Activated B cell treated with CpG ODN at 0.5 μM for 24 hours (primary cell): ENCODE measurements at regions not wholly inside any gene's neighbourhood (a gene's known extent, or its start where the extent isn't known, plus 50 kb on each side); places are given as distances from the start of the nearest gene placed in this dataset.
"Not testable (repeated sequence)": the region's sequence is repeated elsewhere in the genome, so short reads cannot be mapped to it uniquely, and the experiment has no call there.

Experiments
- ATAC-seq: fragments of 200-7000 bp; cut with Tn5 transposase; one replicate; pipeline ENCODE4 v1.10.0; 2021; ENCODE audit warnings: low read depth, mild to moderate bottlenecking, moderate library complexity
- CTCF ChIA-PET: fragments of 350-600 bp; sonication (Branson Sonifier 250); formaldehyde crosslinking; loops from one replicate; lab custom pipeline; 2021; ENCODE audit warnings: antibody characterized with exemption; lab: Charles Lee
- POLR2A ChIA-PET: fragments of 350-600 bp; sonication (Branson Sonifier 250); formaldehyde crosslinking; loops from one replicate; lab custom pipeline; 2021; ENCODE audit warnings: antibody characterized with exemption; lab: Charles Lee
- DNase-seq: peaks from one replicate; pipeline ENCODE4 v3.0.0; 2022
- H3K27ac Mint-ChIP-seq: one replicate; pipeline ENCODE4 v1.8.0; 2020; ENCODE audit warnings: mixed read lengths
- H3K27me3 Mint-ChIP-seq: one replicate; pipeline ENCODE4 v1.8.0; 2021; ENCODE audit warnings: mixed read lengths
- H3K36me3 Mint-ChIP-seq: one replicate; pipeline ENCODE4 v1.8.0; 2021; ENCODE audit warnings: low read depth, mixed read lengths
- H3K4me1 Mint-ChIP-seq: one replicate; pipeline ENCODE4 v1.8.0; 2021; ENCODE audit warnings: mixed read lengths
- H3K4me3 Mint-ChIP-seq: one replicate; pipeline ENCODE4 v1.8.0; 2020; ENCODE audit warnings: mild to moderate bottlenecking, mixed read lengths
- H3K9me3 Mint-ChIP-seq: one replicate; pipeline ENCODE4 v1.8.0; 2020; ENCODE audit warnings: mixed read lengths
- CTCF ChIP-seq: fragments of 200-600 bp; IDR thresholded peaks from one replicate; pipeline ENCODE4 v1.8.0; 2022; ENCODE audit warnings: antibody characterized with exemption, mild to moderate bottlenecking
- intact Hi-C: fragments of 100-400 bp; cut with micrococcal nuclease; formaldehyde crosslinking; loops from one replicate; pipeline ENCODE4 v1.15.1; 2024

- CTCF ChIA-PET, result no interaction called here
- H3K36me3 Mint-ChIP-seq, result no peaks in the 10 kb centered on the region
- H3K27me3 Mint-ChIP-seq, result no peaks in the 10 kb centered on the region
- H3K4me3 Mint-ChIP-seq, result no peak overlapping the region
- POLR2A ChIA-PET, result no interaction called here
- no peak overlapping the region for H3K27ac Mint-ChIP-seq
- ATAC-seq (no peak), DNase-seq (no peak)
- intact Hi-C loops, result no loop called here
- no peaks in the 10 kb centered on the region for H3K4me1 Mint-ChIP-seq
- H3K9me3 Mint-ChIP-seq, result peaks cover 6% of the 10 kb centered on the region
- TF ChIP-seq CTCF, result no peak
Measured at GRCh38 chr3:166696103-166696502, 684.0 kb downstream of the ZBBX start.

- ChIA-PET CTCF (no interaction called here), POLR2A (no interaction called here)
- no peaks in the 10 kb centered on the region for H3K27me3 Mint-ChIP-seq
- H3K36me3 Mint-ChIP-seq, result no peaks in the 10 kb centered on the region
- no peak for TF ChIP-seq CTCF
- DNase-seq, result no peak
- ATAC-seq, result no peak
- no peak overlapping the region for H3K4me3 Mint-ChIP-seq
- no peaks in the 10 kb centered on the region for H3K4me1 Mint-ChIP-seq
- peaks cover 4% of the 10 kb centered on the region for H3K9me3 Mint-ChIP-seq
- no peak overlapping the region for H3K27ac Mint-ChIP-seq
- intact Hi-C loops, result no loop called here
Measured at GRCh38 chr3:166688665-166689064, 691.4 kb downstream of the ZBBX start.

- Mint-ChIP-seq H3K9me3 (peaks cover 1% of the 10 kb centered on the region), H3K4me3 (no peak overlapping the region), H3K36me3 (no peaks in the 10 kb centered on the region), H3K27ac (no peak overlapping the region), H3K4me1 (no peaks in the 10 kb centered on the region), H3K27me3 (no peaks in the 10 kb centered on the region)
- DNase-seq (no peak), ATAC-seq (no peak)
- ChIA-PET POLR2A (no interaction called here), CTCF (no interaction called here)
- no peak for TF ChIP-seq CTCF
- intact Hi-C loops, result no loop called here
Measured at GRCh38 chr3:166685246-166685645, 694.9 kb downstream of the ZBBX start.

GRCh38 chr3:166684077-166684476, 696.0 kb downstream of the ZBBX start:
- H3K4me3 Mint-ChIP-seq, H3K36me3 Mint-ChIP-seq, intact Hi-C loops, DNase-seq, H3K4me1 Mint-ChIP-seq, POLR2A ChIA-PET, H3K27ac Mint-ChIP-seq, CTCF ChIA-PET, H3K27me3 Mint-ChIP-seq, H3K9me3 Mint-ChIP-seq, ATAC-seq: not testable (repeated sequence)

GRCh38 chr3:166669781-166670180, 710.3 kb downstream of the ZBBX start:
- no peak overlapping the region for H3K27ac Mint-ChIP-seq
- no peak for TF ChIP-seq CTCF
- no peak overlapping the region for H3K4me3 Mint-ChIP-seq
- H3K4me1 Mint-ChIP-seq, result no peaks in the 10 kb centered on the region
- no peak for ATAC-seq
- intact Hi-C loops, result no loop called here
- H3K36me3 Mint-ChIP-seq, result no peaks in the 10 kb centered on the region
- H3K27me3 Mint-ChIP-seq, result no peaks in the 10 kb centered on the region
- POLR2A ChIA-PET, result no interaction called here
- CTCF ChIA-PET, result no interaction called here
- no peak for DNase-seq
- peaks cover 7% of the 10 kb centered on the region for H3K9me3 Mint-ChIP-seq

GRCh38 chr3:166663194-166663593, 716.9 kb downstream of the ZBBX start:
- H3K27me3 Mint-ChIP-seq, result no peaks in the 10 kb centered on the region
- ChIA-PET CTCF (no interaction called here), POLR2A (no interaction called here)
- DNase-seq (no peak), ATAC-seq (no peak)
- H3K36me3 Mint-ChIP-seq, result no peaks in the 10 kb centered on the region
- H3K4me3 Mint-ChIP-seq, result no peak overlapping the region
- peaks cover 16% of the 10 kb centered on the region for H3K9me3 Mint-ChIP-seq
- no peak overlapping the region for H3K27ac Mint-ChIP-seq
- H3K4me1 Mint-ChIP-seq, result no peaks in the 10 kb centered on the region
- TF ChIP-seq CTCF, result no peak
- intact Hi-C loops, result no loop called here
